Breast epithelium (tissue), 3 donors: ENCODE measurements at regions not wholly inside any gene's neighbourhood (a gene's known extent, or its start where the extent isn't known, plus 50 kb on each side); places are given as distances from the start of the nearest gene placed in this dataset.

Experiments used
- CTCF ChIP-seq, 3 donors: fragments of 450-650 bp; IDR thresholded peaks; one replicate each; pipeline ENCODE4 v1.5.1; 2016 to 2017; ENCODE audit warnings: antibody characterized with exemption in 3 of 3, mild to moderate bottlenecking in 3 of 3, moderate library complexity in 3 of 3
- POLR2A ChIP-seq: fragments of 450-650 bp; IDR thresholded peaks from one replicate; pipeline ENCODE4 v1.6.1; 2016; ENCODE audit warnings: antibody characterized with exemption, mild to moderate bottlenecking, moderate library complexity
- POLR2AphosphoS5 ChIP-seq, 3 donors: sonication (generic); formaldehyde crosslinking; IDR thresholded peaks; one replicate each; pipeline ENCODE4 v1.6.1; 2017; ENCODE audit warnings: antibody characterized with exemption in 3 of 3

GRCh38 chr10:42939237-42939636, 137.6 kb upstream of the RET start:
- TF ChIP-seq CTCF (IDR thresholded peaks at IDR 0.05) (no peak), POLR2A (no peak), POLR2AphosphoS5 (IDR thresholded peaks at IDR 0.05) (no peak)
